Neuron (in vitro differentiated cells): ENCODE measurements at regions not wholly inside any gene's neighbourhood (a gene's known extent, or its start where the extent isn't known, plus 50 kb on each side); places are given as distances from the start of the nearest gene placed in this dataset.
"Not testable (repeated sequence)": the region's sequence is repeated elsewhere in the genome, so short reads cannot be mapped to it uniquely, and the experiment has no call there.

Source experiments
- H2AFZ ChIP-seq: one replicate; pipeline ENCODE4 v1.6.1; 2013; ENCODE audit warnings: low read depth, mild to moderate bottlenecking, inconsistent platforms, low read length, moderate library complexity
- H3K27me3 ChIP-seq: one replicate; pipeline ENCODE4 v1.6.1; 2013; ENCODE audit warnings: low read length; ENCODE audit not compliant: insufficient read depth
- H3K36me3 ChIP-seq: one replicate; pipeline ENCODE4 v1.6.1; 2013; ENCODE audit warnings: low read length; ENCODE audit not compliant: insufficient read depth
- H3K4me1 ChIP-seq: one replicate; pipeline ENCODE4 v1.6.1; 2013; ENCODE audit warnings: low read length; ENCODE audit not compliant: insufficient read depth
- H3K4me3 ChIP-seq: 2 replicates; pipeline ENCODE4 v1.5.1; 2013; ENCODE audit warnings: mild to moderate bottlenecking, low read length, moderate library complexity
- H3K9me3 ChIP-seq: one replicate; pipeline ENCODE4 v1.6.1; 2013; ENCODE audit warnings: low read length

GRCh38 chr1:217049081-217049480, 325.9 kb upstream of the ESRRG start:
- no peak overlapping the region for H3K4me3 ChIP-seq
- H3K4me1 ChIP-seq = no peaks in the 10 kb centered on the region
- no peaks in the 10 kb centered on the region for H3K36me3 ChIP-seq
- no peaks in the 10 kb centered on the region for H3K27me3 ChIP-seq
- H3K9me3 ChIP-seq = no peaks in the 10 kb centered on the region
- H2AFZ ChIP-seq = no peak overlapping the region

DNA sequence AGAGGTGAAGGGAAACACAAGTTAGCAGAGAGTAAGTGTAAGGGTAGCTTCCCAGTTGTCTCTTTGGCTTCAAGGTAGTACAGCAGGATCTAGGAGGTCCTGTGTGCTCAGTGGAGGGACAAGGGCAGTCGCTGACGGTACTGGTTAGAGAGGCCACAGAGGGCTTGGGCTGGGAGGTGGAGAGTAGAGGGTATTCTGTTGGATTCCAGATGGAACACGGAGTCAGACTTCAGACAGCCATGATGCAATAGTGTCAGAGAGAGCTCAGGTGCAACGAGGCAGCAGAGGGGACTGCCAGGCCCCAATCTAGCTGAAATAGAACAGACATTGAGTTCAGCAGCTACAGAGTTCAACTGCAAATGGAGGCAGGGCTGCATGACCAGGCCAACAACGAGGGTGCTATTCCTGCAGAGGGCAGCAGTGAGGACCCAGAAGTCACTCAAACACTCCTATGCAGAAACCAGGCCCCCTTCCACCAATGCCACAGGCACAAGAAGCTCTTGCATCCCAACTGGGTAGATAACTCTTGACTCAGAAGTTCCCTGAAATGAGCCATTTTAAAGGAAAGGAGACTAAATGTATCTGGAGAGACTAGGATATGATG, 325.0 kb upstream of the ESRRG start:
- no peaks in the 10 kb centered on the region for H3K9me3 ChIP-seq
- no peaks in the 10 kb centered on the region for H3K27me3 ChIP-seq
- H2AFZ ChIP-seq = no peak overlapping the region
- H3K36me3 ChIP-seq = no peaks in the 10 kb centered on the region
- no peak overlapping the region for H3K4me3 ChIP-seq
- H3K4me1 ChIP-seq = no peaks in the 10 kb centered on the region

DNA sequence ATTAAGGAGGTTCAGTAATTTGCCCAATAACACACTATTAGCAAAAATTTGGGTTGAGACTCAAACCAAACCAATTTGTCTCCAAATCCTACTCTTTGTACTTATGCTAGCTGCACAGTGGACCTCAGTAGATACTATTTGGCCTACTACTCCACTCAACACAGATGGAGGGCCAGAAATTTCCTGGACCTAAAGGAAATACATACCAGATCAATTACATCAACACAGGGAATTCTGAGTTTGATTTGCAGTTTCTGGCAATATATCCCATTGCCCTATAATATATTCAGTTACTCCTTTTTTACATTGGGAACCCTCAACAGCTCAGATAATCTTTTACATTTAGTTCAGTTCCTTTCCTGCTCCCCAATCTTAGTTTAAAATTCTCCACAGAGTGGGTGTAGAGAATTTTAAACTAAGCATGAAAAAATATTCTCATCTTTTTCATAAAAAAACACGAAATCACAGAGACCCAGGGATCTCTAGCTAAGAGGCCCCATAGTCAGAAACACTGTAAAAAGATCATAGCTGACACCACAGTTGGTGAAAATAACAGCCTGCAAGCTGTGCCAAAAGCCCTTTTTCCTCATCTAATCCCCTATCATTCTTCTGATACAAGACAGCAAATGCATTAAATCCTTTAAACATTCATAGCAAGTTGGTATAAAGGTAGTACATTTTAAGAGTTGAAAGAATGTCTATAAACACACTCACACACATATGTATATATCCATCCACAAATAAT, 317.7 kb upstream of the ESRRG start:
- no peaks in the 10 kb centered on the region for H3K36me3 ChIP-seq

GRCh38 chr1:217039926-217040325, 316.7 kb upstream of the ESRRG start:
- H3K9me3 ChIP-seq = peaks cover 4% of the 10 kb centered on the region
- no peak overlapping the region for H3K4me3 ChIP-seq
- H3K36me3 ChIP-seq = no peaks in the 10 kb centered on the region
- H3K4me1 ChIP-seq = no peaks in the 10 kb centered on the region
- H2AFZ ChIP-seq = no peak overlapping the region
- no peaks in the 10 kb centered on the region for H3K27me3 ChIP-seq

More for the DNA sequence above, 317.7 kb upstream of the ESRRG start:
- Histone ChIP-seq H3K9me3 (peaks cover 4% of the 10 kb centered on the region), H3K4me1 (no peaks in the 10 kb centered on the region), H3K27me3 (no peaks in the 10 kb centered on the region), H2AFZ (no peak overlapping the region), H3K4me3 (no peak overlapping the region)

GRCh38 chr1:217039139-217039538, 315.9 kb upstream of the ESRRG start:
- not testable (repeated sequence) for H3K4me1 ChIP-seq, H3K36me3 ChIP-seq, H2AFZ ChIP-seq, H3K9me3 ChIP-seq, H3K27me3 ChIP-seq, H3K4me3 ChIP-seq

DNA sequence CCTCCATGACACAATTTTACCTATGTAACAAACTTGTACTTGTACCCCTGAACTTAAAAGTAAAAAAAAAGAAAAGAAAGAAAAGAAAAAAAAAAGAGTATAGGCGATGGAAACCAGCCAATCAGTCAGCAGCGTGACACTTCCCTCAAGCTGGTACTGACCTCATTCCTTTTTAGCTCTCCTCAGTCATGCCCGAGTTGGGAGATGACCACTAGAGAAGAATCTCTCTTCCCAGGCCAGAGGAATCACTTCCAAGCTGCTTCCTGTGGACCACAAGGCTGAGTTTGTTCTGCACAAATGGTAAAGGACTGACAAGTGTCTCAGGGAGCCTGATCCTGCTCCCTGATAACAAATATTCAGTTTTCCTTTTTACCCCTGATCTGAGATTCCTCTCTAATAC, 313.5 kb upstream of the ESRRG start:
- Histone ChIP-seq H2AFZ (no peak overlapping the region), H3K27me3 (no peaks in the 10 kb centered on the region), H3K36me3 (no peaks in the 10 kb centered on the region), H3K9me3 (peaks cover 4% of the 10 kb centered on the region), H3K4me1 (no peaks in the 10 kb centered on the region), H3K4me3 (no peak overlapping the region)

DNA sequence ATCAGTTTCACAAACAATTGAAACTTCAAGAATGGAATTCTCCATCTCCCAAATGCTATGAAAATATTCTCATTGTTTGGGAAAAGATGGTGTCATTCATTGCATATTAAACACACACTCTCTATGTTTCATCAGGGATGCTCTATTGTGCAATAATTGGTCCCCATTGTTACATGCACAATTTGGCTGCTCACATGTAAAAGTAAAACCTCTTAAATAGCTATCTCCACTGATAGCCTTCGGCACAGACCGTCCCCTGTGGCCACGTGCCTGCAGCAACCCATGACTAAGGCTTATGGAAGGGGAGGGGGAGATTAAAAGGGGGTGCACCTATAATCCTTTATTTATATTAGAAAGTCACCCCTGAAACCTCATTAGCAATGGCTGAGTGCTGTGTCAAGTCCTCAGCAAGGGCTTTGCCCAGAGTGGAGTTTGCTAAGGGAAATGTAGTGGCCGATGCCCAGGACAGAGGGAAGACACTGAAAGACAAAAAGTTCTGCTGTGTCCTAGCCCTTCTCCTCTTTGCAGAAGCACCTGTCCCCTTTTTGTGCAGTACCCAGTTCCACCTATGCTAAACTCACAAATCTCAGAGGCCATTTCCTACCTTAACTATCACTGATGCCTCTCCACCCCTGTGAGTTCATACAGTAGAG, 309.6 kb upstream of the ESRRG start:
- peaks cover 2% of the 10 kb centered on the region for H3K9me3 ChIP-seq
- H3K27me3 ChIP-seq = no peaks in the 10 kb centered on the region
- no peaks in the 10 kb centered on the region for H3K36me3 ChIP-seq
- no peak overlapping the region for H3K4me3 ChIP-seq
- H2AFZ ChIP-seq = no peak overlapping the region
- H3K4me1 ChIP-seq = peaks cover 7% of the 10 kb centered on the region

- no peak overlapping the region for H3K4me3 ChIP-seq
- no peaks in the 10 kb centered on the region for H3K27me3 ChIP-seq
- peaks cover 7% of the 10 kb centered on the region for H3K4me1 ChIP-seq
- no peaks in the 10 kb centered on the region for H3K36me3 ChIP-seq
- no peaks in the 10 kb centered on the region for H3K9me3 ChIP-seq
- H2AFZ ChIP-seq = no peak overlapping the region
Measured at GRCh38 chr1:217029281-217030157, 306.3 kb upstream of the ESRRG start.

DNA sequence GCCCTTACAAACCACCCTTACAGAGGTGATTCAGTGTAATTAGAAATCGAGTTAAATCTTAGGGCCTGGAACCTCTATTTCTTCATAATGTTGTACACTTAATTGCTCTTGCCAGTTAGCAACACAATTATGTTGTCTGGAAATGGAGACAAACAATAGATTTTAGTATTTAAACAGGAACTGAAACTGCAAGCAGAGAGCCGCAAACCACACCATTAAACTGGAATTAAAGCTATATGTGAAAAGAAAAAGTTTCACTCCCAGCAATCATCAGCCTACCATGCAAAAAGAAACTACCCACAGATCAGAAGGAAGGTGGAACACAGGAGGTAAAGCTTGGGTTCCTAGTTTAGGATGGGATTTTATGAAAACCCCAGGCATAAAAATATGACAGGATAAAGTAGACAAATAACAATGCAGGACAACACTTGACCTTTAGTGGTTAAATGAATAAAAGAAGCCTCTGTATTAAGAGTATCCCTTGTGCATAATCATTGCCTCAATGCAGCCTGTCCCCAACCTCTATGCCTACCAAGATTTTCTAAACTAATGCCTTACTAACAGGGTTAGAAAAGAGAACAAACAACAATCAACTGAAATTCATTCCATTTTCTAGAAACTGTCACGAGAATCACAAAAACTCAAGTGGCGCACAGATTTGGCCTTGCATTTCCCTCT, 304.3 kb upstream of the ESRRG start:
- Histone ChIP-seq H3K36me3 (no peaks in the 10 kb centered on the region), H2AFZ (no peak overlapping the region), H3K9me3 (no peaks in the 10 kb centered on the region)

DNA sequence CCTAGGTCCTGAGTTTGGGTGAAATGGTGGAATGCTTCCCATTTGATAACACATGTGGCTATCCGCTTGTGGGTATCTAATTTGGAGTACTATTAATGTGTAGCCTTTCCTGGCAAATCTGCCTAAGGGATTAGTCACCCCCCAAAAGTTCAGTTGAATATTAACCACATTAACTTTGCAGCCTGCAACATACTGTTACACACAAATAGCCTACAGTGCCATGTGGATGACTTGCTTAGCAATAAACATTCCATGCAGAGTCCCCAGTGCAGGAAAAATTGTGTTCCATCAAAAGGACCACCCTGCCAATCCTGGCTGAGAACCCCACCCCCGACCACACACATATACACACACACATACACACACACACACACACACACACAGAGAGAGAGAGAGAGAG, 303.3 kb upstream of the ESRRG start:
- H3K4me1 ChIP-seq = peaks cover 7% of the 10 kb centered on the region
- no peaks in the 10 kb centered on the region for H3K9me3 ChIP-seq
- H2AFZ ChIP-seq = no peak overlapping the region
- no peaks in the 10 kb centered on the region for H3K27me3 ChIP-seq
- H3K4me3 ChIP-seq = no peak overlapping the region
- H3K36me3 ChIP-seq = no peaks in the 10 kb centered on the region

More for the DNA sequence above, 304.3 kb upstream of the ESRRG start:
- Histone ChIP-seq H3K4me3 (no peak overlapping the region), H3K4me1 (peaks cover 7% of the 10 kb centered on the region), H3K27me3 (no peaks in the 10 kb centered on the region)

DNA sequence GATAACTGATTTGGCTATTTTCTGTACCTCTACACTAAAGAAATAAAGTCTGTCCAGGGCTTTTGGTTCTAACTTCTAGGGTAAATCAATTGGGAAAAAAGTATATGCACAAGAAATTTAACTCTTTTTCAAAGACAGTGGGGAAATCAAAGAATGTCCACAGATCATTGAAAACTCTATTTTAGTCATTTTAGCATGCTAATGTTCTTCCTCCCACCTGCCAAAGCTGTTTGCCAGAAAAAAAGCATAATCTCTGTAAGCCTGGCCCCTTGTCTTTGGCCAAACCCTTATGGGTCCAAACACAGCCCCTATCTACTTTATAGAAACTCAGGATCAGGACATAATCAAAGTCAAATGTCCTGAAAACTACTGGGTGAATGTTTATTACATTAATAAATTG, 302.2 kb upstream of the ESRRG start:
- Histone ChIP-seq H3K27me3 (no peaks in the 10 kb centered on the region), H3K36me3 (no peaks in the 10 kb centered on the region), H3K4me3 (no peak overlapping the region), H2AFZ (no peak overlapping the region), H3K9me3 (no peaks in the 10 kb centered on the region), H3K4me1 (peaks cover 7% of the 10 kb centered on the region)

GRCh38 chr1:217024911-217025310, 301.7 kb upstream of the ESRRG start:
- Histone ChIP-seq H3K4me1 (peaks cover 7% of the 10 kb centered on the region), H3K27me3 (no peaks in the 10 kb centered on the region), H3K36me3 (no peaks in the 10 kb centered on the region), H2AFZ (no peak overlapping the region), H3K4me3 (no peak overlapping the region), H3K9me3 (no peaks in the 10 kb centered on the region)
